ENCODE measurements at regions not wholly inside any gene's neighbourhood (a gene's known extent, or its start where the extent isn't known, plus 50 kb on each side); places are given as distances from the start of the nearest gene placed in this dataset.

DNA sequence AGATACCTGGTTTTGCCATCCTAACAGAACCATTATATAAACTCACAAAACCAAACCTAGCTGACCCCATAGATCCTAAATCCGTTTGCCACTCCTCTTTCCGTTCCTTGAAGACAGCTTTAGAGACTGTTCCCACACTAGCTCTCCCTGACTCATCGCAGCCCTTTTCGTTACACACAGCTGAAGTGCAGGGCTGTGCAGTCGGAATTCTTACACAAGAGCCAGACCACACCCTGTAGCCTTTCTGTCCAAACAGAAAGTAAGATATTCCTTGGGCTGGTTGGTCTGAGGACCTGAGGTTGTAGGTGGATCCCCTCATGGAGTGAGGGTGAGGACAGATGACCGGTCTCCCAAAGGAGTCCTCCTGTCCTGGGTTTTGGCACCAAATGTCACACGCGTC lies 56.7 kb upstream of the NAA35 start:
- TF ChIP-seq CTCF (IDR thresholded peaks at IDR 0.05) (no peak), POLR2A (IDR thresholded peaks at IDR 0.05) (no peak)

Data from prostate gland (tissue), 2 donors.